Lung (tissue), 11 donors: ENCODE measurements at regions not wholly inside any gene's neighbourhood (a gene's known extent, or its start where the extent isn't known, plus 50 kb on each side); places are given as distances from the start of the nearest gene placed in this dataset.
"Not testable (repeated sequence)": the region's sequence is repeated elsewhere in the genome, so short reads cannot be mapped to it uniquely, and the experiment has no call there.

Source experiments
- ATAC-seq: fragments of 200-7000 bp; cut with Tn5 transposase; one replicate; pipeline ENCODE4 v1.9.1; 2020; ENCODE audit warnings: moderate number of reproducible peaks; ENCODE audit not compliant: insufficient read depth, low FRiP score
- DNase-seq, 3 donors: peaks; one replicate each; pipeline ENCODE4 v3.0.0-alpha.2; 2013 to 2017
- H3K27ac ChIP-seq, 2 donors: one replicate each; pipeline ENCODE4 v1.5.1; 2013; ENCODE audit warnings: mild to moderate bottlenecking in 2 of 2, moderate library complexity in 2 of 2, control low read depth in 1 of 2, inconsistent platforms in 1 of 2, low read depth in 1 of 2, low read length in 1 of 2
- H3K27me3 ChIP-seq, 3 donors: one replicate each; pipeline ENCODE4 v1.5.1; 2013; ENCODE audit warnings: low read length in 2 of 3; ENCODE audit not compliant: control insufficient read depth in 3 of 3, insufficient read depth in 3 of 3
- H3K36me3 ChIP-seq, 4 donors: one replicate each; pipeline ENCODE4 v1.5.1; 2013; ENCODE audit warnings: low read length in 4 of 4, mild to moderate bottlenecking in 1 of 4, moderate library complexity in 1 of 4; ENCODE audit not compliant: control insufficient read depth in 4 of 4, insufficient read depth in 4 of 4
- H3K4me1 ChIP-seq, 5 donors: one replicate each; pipeline ENCODE4 v1.5.1; 2013; ENCODE audit warnings: low read length in 5 of 5, mild to moderate bottlenecking in 2 of 5, moderate library complexity in 1 of 5; ENCODE audit not compliant: control insufficient read depth in 5 of 5, insufficient read depth in 5 of 5
- H3K4me3 ChIP-seq: one replicate; pipeline ENCODE4 v1.5.1; 2013; ENCODE audit warnings: mild to moderate bottlenecking, control low read depth, moderate library complexity
- H3K9ac ChIP-seq, 2 donors: one replicate each; pipeline ENCODE4 v1.5.1; 2013; ENCODE audit warnings: low read length in 2 of 2, control low read depth in 1 of 2; ENCODE audit not compliant: insufficient read depth in 1 of 2
- H3K9me3 ChIP-seq, 4 donors: one replicate each; pipeline ENCODE4 v1.5.1; 2013; ENCODE audit warnings: low read length in 3 of 4, mild to moderate bottlenecking in 1 of 4, moderate library complexity in 1 of 4; ENCODE audit not compliant: control insufficient read depth in 4 of 4, insufficient read depth in 3 of 4
- WGBS, 2 donors: extraction: QIAGEN DNeasy Blood & Tissue Kit; methylation state at CpG; one replicate each; pipeline ENCODE4 v1.1.7; 2013; 5-methylcytosine and 5-hydroxymethylcytosine counted together
- TF ChIP-seq, protein P1 (sequence below): IDR thresholded peaks from 2 replicates; pipeline ENCODE4 v1.5.1; 2012; ENCODE audit warnings: mild to moderate bottlenecking; ENCODE audit errors: control extremely low read depth, extremely low read depth
- donor health status: control.
- donor health status: control.
- donor health status: Bipolar disorder and iron deficiency.
- donor health status: healthy.
- donor health status: DM: yes; HTN: yes; CAD: no.

DNA sequence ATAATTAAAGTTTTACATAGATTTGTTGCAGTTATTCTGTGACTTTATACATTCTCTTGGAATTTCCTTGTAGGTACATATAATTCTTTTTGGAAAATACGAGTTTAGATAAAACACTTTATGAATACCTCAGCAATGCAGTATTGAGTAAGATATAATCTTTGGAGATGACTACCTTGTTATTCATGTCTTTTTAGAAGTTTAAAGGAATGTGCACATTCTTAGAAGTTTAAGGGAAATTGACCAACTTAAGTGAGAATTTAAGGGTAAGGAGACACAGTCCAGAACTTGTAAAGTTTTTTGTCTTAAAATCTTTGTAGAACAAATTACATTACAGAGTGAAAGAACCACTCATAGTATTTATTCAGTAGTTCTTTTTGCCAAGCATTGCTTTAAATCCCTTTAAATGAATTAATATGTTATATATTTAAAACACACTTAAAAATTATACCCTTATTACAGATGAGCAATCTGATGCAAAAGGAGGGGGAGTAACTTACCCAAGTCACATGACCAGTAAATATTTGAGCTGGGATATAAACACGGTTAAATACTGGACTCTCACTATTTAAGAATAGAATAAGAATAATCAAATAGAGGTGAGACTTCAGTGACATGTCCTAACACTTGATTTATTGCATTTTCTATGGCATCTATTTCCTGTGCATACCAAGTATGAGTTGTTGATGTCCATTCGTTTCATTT, 139.5 kb upstream of the FERD3L start:
- no peaks in the 10 kb centered on the region for H3K27me3 ChIP-seq
- no peaks in the 10 kb centered on the region for H3K36me3 ChIP-seq
- no peak overlapping the region for H3K4me3 ChIP-seq
- no peak overlapping the region for H3K27ac ChIP-seq
- TF ChIP-seq, protein P1, sequence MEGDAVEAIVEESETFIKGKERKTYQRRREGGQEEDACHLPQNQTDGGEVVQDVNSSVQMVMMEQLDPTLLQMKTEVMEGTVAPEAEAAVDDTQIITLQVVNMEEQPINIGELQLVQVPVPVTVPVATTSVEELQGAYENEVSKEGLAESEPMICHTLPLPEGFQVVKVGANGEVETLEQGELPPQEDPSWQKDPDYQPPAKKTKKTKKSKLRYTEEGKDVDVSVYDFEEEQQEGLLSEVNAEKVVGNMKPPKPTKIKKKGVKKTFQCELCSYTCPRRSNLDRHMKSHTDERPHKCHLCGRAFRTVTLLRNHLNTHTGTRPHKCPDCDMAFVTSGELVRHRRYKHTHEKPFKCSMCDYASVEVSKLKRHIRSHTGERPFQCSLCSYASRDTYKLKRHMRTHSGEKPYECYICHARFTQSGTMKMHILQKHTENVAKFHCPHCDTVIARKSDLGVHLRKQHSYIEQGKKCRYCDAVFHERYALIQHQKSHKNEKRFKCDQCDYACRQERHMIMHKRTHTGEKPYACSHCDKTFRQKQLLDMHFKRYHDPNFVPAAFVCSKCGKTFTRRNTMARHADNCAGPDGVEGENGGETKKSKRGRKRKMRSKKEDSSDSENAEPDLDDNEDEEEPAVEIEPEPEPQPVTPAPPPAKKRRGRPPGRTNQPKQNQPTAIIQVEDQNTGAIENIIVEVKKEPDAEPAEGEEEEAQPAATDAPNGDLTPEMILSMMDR = no peak
- no peak overlapping the region for H3K9ac ChIP-seq
- no peaks in the 10 kb centered on the region for H3K4me1 ChIP-seq
- H3K9me3 ChIP-seq = no peaks in the 10 kb centered on the region
- WGBS, 2 donors = 40 to 65% methylated on average over 3 of the region's 3 CpGs
- no peak for ATAC-seq
- DNase-seq = no peak

GRCh38 chr7:19284136-19284535, 138.9 kb upstream of the FERD3L start:
- H3K27ac ChIP-seq = no peak overlapping the region

DNA sequence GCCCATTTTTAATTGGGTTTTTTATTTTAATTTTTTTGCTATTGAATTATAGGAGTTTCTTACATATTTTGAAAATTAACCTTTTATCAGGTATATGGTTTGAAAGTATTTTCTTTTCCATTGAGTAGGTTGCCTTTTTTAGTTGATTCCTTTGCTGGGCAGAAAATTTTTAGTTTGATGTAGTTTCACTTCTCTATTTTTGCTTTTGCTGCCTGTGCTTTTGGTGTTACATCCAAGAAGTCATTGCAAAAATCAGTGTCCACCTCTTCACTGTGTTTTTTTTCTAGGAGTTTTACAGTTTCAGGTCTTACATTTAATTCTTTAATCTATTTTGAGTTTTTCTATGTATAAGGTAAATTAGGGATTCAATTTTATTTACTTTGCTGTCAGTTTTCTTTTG, 129.8 kb upstream of the FERD3L start:
- H3K36me3 ChIP-seq = no peaks in the 10 kb centered on the region
- no peak overlapping the region for H3K4me3 ChIP-seq
- TF ChIP-seq, protein P1 = no peak
- DNase-seq (no peak), ATAC-seq (no peak)
- no peaks in the 10 kb centered on the region for H3K4me1 ChIP-seq
- peaks cover 0 to 3% (median 1%) of the 10 kb centered on the region in 4 donors for H3K9me3 ChIP-seq
- no peaks in the 10 kb centered on the region for H3K27me3 ChIP-seq
- no peak overlapping the region for H3K27ac ChIP-seq
- no peak overlapping the region for H3K9ac ChIP-seq

More at GRCh38 chr7:19284136-19284535, 138.9 kb upstream of the FERD3L start:
- peaks cover 0 to 3% (median 0%) of the 10 kb centered on the region in 4 donors for H3K9me3 ChIP-seq
- TF ChIP-seq, protein P1 = no peak
- 66 to 77% methylated on average over 1 of the region's 1 CpG for WGBS, 2 donors
- H3K27me3 ChIP-seq = no peaks in the 10 kb centered on the region
- H3K4me3 ChIP-seq = no peak overlapping the region
- no peaks in the 10 kb centered on the region for H3K36me3 ChIP-seq
- no peak for ATAC-seq
- no peak overlapping the region for H3K9ac ChIP-seq
- no peak for DNase-seq
- no peaks in the 10 kb centered on the region for H3K4me1 ChIP-seq

- H3K27me3 ChIP-seq, H3K4me1 ChIP-seq, H3K36me3 ChIP-seq, H3K4me3 ChIP-seq, H3K27ac ChIP-seq, ATAC-seq, H3K9me3 ChIP-seq, H3K9ac ChIP-seq, DNase-seq: not testable (repeated sequence)
- WGBS, 2 donors = 92 to 96% methylated on average over 6 of the region's 6 CpGs
These were observed 127.1 kb upstream of the FERD3L start for GRCh38 chr7:19272329-19272728.
